Motor neuron (in vitro differentiated cells): ENCODE measurements at regions not wholly inside any gene's neighbourhood (a gene's known extent, or its start where the extent isn't known, plus 50 kb on each side); places are given as distances from the start of the nearest gene placed in this dataset.
A peak's percentile ranks its signal among the peaks of the same experiment; 100 is the strongest.

Source experiments
- ATAC-seq, 8 experiments: fragments of 200-7000 bp; cut with Tn5 transposase; replicated peaks in 6 of 8; 2 replicates each; pipeline ENCODE4 v1.8.0; 2021; ENCODE audit warnings: mild to moderate bottlenecking in 8 of 8, moderate library complexity in 8 of 8
- H3K27ac ChIP-seq, 2 donors: fragments of 250-450 bp; sonication (Bioruptor Pico); 2 replicates each; pipeline ENCODE4 v1.9.0; 2021; ENCODE audit warnings: antibody characterized with exemption in 2 of 2, mild to moderate bottlenecking in 2 of 2, moderate library complexity in 1 of 2
- H3K4me1 ChIP-seq, 2 donors: fragments of 250-450 bp; sonication (Bioruptor Pico); replicated peaks in 1 of 2; 2 replicates each; pipeline ENCODE4 v1.6.1; 2021; ENCODE audit warnings: antibody characterized with exemption in 2 of 2, mild to moderate bottlenecking in 2 of 2, moderate library complexity in 1 of 2
- H3K4me3 ChIP-seq, 5 donors: fragments of 250-450 bp; sonication (Bioruptor Pico); 2 replicates each; pipeline ENCODE4 v1.9.0; 2021; ENCODE audit warnings: antibody characterized with exemption in 5 of 5, mild to moderate bottlenecking in 5 of 5, moderate library complexity in 4 of 5
- WGBS, 10 experiments: fragments of 450-650 bp; shearing (Covaris generic); methylation state at CpG; one replicate each; pipeline ENCODE4 v1.0.0; 2022; 5-methylcytosine and 5-hydroxymethylcytosine counted together
- in situ Hi-C, 9 experiments: fragments of 400-800 bp; cut with MboI; loops; one replicate each; pipeline ENCODE4 v1.15.0; 2021; ENCODE audit warnings: low sequenced_read_pairs in 9 of 9, low pct_unique_long_range_greater_than_20kb in 2 of 9; ENCODE audit not compliant: unreplicated experiment in 9 of 9

DNA sequence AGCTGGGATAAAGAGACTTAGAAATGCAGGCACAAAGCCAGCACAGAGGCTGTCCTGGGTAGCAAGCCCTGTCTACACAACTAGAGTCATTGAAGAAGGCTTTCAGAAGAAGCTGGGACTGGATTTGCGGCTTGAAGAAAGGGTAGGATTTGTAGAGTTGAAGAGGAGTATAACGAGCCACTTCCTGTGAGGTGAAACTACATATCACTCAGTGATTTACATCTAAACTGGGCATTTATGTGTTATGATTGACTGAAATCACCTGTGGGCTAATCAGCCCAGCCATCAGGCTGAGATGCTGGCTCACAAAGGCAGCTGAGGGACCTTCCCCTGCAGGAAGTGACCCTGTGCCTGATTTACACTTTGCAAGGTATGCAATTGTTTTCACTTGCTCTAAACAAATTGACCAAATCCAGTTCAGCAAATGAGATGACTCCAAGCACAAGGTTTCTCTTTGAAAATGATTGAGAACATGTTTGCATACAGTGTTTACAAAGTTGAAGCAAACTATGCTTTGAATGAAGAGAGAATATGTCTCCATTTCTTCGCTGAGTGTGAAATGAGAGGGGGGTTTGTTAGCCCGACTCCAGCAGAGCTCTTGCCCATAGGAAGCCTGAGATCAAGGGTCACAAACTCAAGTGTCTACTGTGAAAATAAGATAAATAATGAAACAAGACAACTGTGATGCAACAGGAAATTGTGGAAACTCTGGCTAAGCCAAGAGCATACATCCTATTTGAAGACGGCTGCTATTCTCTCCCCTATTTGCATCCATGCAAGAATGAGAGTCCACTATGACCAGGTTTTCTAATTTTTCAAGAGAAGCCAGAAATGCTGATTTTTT is 69.3 kb upstream of the HK2 start:
- H3K27ac ChIP-seq = no peak overlapping the region
- in situ Hi-C loops = no loop called here
- no peak overlapping the region for H3K4me3 ChIP-seq
- WGBS, 10 experiments = 43 to 93% (median 72%) methylated on average over 1 to 5 of the region's 5 CpGs
- peaks cover 0 to 3% of the 10 kb centered on the region in 2 donors for H3K4me1 ChIP-seq
- ATAC-seq = peak in 1 of 8 experiments; percentile 49

DNA sequence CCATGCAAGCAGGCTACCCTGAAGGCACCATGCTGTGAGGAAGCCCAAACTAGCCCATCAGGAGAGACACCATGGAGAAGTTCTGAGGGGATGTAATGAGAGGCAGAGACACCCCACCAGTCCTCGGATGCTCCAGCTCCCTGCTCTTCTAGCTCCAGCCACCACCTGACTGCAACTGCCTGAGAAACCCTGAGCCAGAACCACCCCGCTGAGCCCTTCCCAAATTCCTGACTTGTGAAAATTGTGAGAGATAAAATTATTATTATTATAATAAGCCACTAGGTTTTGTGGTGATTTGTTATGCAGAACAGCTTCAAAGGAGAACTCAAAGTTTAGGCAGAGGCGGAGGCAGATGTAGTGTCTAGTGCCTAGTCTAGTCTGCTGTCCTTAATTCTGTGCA is 67.1 kb upstream of the HK2 start:
- H3K4me3 ChIP-seq = no peak overlapping the region
- no peak overlapping the region for H3K27ac ChIP-seq
- ATAC-seq = no peak
- peaks cover 0 to 3% of the 10 kb centered on the region in 2 donors for H3K4me1 ChIP-seq
- in situ Hi-C loops = no loop called here
- 50 to 100% (median 86%) methylated on average over 1 to 3 of the region's 3 CpGs; no CpG with 5 or more reads in 5 of the 10 experiments for WGBS, 10 experiments

DNA sequence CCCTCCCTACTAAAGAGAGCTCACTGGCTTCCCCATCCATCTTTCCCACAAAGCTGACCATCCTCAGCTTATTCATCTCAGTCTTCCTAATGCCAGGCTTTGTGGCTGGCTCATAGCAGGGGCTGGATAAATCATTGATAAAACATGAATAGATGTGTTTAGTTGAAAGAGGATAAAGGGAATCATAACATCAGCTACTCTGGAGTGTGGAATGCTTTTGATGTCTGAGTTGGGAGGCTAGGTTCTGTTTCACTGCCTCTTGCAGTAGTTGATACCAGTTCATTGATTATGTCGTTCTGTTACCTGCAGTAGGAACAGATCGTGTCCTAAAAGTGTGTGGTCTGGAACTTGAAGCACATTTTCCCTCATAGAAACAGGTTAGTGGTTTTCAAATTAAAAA is 66.3 kb upstream of the HK2 start:
- in situ Hi-C loops = no loop called here
- no peak for ATAC-seq
- H3K4me1 ChIP-seq = peaks cover 0 to 3% of the 10 kb centered on the region in 2 donors
- 0 to 67% (median 33%) methylated on average over 1 to 2 of the region's 2 CpGs; no CpG with 5 or more reads in 2 of the 10 experiments for WGBS, 10 experiments
- no peak overlapping the region for H3K4me3 ChIP-seq
- H3K27ac ChIP-seq = no peak overlapping the region

DNA sequence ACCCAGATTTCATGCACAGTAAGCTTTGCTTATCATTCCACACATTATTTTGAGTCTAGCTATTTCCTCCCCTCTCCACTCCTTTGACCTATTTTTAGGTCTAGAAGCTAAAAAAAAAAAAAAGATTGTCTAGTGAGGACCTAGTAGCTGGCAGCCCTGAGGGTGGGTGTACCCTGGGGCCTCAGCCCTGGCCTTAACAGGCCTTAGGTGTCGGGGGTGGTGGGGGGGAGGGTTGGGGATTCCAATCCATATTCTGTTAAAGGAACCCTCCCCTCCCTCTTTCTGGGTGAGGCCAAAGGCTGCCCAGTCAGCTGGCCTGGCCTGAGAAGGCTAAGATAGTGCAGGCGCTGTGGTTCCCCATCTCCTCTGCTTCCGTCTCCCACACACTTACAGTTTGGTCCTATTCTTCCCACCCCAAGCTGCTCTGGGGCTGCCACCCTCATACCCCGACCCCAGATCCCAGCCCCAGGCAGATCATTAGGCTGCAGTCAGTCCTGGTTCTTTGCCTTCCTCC is 65.5 kb upstream of the HK2 start:
- in situ Hi-C loops = no loop called here
- Histone ChIP-seq H3K27ac (no peak overlapping the region), H3K4me3 (no peak overlapping the region), H3K4me1 (peaks cover 0 to 3% of the 10 kb centered on the region in 2 donors)
- peak in 1 of 8 experiments; percentile 42 for ATAC-seq
- WGBS, 10 experiments = 90 to 100% methylated on average over 1 to 2 of the region's 4 CpGs; no CpG with 5 or more reads in 8 of the 10 experiments

DNA sequence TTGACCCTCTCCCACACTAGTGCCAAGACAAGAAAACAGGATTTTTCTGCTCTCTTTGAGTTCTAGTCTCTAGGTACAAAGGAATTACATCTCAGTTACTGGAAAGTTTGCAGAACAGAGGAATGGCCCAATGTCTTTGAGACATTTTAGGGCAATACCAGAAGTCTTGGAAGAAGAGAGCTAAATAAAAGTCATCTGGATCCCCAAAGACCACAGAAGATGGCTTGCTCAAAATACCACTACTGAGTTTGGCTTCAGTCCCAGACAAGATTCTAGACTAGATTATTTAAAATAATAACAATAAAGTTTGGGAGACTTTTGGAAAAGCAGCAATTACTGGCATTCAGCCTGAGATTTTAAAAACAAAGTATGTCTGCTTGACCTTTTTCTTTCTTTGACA is 61.9 kb upstream of the HK2 start:
- ATAC-seq = no peak
- no peak overlapping the region for H3K4me3 ChIP-seq
- peaks cover under 1 to 6% of the 10 kb centered on the region in 2 donors for H3K4me1 ChIP-seq
- no peak overlapping the region for H3K27ac ChIP-seq
- in situ Hi-C loops = no loop called here

DNA sequence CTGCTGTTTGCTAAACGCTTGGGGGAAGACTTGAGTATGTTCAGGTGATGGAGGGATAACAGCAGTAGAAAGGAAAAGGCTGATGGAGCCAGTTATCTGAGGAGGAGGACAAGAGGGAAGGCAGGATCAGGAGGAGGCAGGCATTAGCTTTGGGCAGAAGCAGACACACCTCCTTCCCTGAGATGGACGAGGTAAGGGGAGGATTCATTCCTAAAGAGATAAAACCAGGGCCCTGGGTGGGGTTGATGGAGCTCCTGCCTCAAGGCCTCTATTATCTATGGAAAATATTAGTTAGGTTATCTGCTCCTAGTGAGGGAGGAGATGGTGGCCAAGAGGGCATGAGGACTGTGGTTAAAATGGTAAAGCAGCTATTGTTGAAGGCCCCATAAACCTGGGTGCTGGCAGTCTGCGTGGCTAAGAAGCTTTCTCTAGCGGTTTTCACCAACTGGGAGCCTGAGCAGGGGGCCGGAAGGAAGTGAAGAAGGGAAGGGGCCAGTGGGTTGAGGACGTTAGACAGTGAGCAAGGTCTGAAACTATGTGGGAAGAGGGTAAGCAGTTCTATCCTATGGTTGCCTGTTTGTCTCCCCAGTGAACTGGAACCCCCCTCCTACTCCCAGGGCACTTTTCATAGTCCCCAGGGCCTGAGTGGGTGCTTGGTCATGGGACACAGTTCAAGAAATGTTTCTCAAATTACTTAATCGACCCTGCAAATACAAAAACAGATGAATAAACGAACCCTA is 56.6 kb upstream of the HK2 start:
- ATAC-seq = no peak

DNA sequence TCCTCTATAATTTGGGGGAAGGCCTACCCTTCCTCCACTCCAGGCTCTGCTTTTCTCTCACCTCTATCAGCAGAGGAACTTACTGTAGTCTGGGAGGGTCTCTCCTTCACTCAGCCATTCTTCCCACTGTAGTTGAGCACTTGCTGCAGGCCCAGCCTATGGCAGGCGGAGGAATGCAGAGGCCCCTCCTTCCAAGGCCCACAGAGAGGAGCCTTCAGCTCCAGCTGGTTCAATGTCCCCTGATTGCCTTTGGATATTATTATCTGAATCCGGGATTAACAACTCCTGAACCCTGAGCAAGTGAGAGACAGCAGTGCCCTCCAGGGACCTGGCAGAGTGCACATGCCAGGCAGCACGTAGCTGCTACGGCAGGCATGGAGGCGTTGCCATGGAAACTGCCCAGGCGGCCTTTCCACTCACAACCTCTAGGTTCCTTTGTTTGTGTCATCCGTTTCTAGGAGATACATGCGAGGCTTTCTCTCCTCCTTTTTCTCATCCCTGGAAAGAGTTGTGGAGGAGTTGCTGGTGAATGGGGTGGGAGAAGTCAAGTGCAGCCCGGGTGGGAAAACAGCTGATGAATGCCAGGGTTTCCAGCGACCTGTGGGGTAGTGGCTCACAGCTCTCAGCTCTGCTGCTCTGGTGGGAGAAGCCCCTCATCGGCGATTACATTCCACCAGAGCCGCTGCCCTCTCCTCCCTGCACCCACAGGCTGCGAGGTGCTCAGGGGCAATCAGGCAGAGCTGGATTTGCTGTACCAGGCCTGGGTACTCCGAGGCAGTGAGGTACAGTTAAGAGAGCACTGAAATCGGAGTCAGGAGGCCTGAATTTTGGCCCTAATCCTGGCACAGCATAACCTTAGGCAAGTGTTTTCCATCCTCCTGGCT is 55.3 kb upstream of the HK2 start:
- ATAC-seq = peak; percentile 64 to 95 (median 91)
- in situ Hi-C loops = no loop called here
- 0 to 60% (median 17%) methylated on average over 1 to 5 of the region's 16 CpGs; no CpG with 5 or more reads in 3 of the 10 experiments for WGBS, 10 experiments
- H3K4me1 ChIP-seq = peaks cover 27 to 28% of the 10 kb centered on the region in 2 donors
- no peak overlapping the region for H3K4me3 ChIP-seq
- peak overlapping the region; percentile 14 to 53 for H3K27ac ChIP-seq

More for the DNA sequence above, 56.6 kb upstream of the HK2 start:
- Histone ChIP-seq H3K4me3 (no peak overlapping the region), H3K27ac (peak overlapping the region; percentile 14 to 46), H3K4me1 (peaks cover 27 to 28% of the 10 kb centered on the region in 2 donors)
- 63 to 94% (median 75%) methylated on average over 2 to 8 of the region's 8 CpGs; no CpG with 5 or more reads in 2 of the 10 experiments for WGBS, 10 experiments
- in situ Hi-C loops = no loop called here

DNA sequence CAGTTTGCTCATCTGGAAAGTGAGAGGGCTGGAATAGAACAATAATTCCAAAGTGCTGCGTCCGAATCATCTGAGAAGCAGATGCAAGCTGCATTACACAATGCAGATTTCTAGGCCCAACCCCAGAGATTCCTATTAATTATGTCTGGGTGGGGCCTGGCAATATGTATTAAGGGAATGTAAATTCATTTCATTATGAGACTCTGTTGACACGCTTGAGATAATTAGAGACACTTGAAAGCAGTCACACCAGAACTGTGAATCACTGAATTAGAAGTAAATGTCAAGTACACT is 54.7 kb upstream of the HK2 start:
- 0 to 100% (median 60%) methylated on average over 1 to 3 of the region's 3 CpGs; no CpG with 5 or more reads in 3 of the 10 experiments for WGBS, 10 experiments
- no peak overlapping the region for H3K4me3 ChIP-seq
- H3K4me1 ChIP-seq = peaks cover 27 to 28% of the 10 kb centered on the region in 2 donors
- H3K27ac ChIP-seq = no peak overlapping the region
- in situ Hi-C loops = no loop called here
- ATAC-seq = peak in 2 of 8 experiments; percentile 55 to 77

DNA sequence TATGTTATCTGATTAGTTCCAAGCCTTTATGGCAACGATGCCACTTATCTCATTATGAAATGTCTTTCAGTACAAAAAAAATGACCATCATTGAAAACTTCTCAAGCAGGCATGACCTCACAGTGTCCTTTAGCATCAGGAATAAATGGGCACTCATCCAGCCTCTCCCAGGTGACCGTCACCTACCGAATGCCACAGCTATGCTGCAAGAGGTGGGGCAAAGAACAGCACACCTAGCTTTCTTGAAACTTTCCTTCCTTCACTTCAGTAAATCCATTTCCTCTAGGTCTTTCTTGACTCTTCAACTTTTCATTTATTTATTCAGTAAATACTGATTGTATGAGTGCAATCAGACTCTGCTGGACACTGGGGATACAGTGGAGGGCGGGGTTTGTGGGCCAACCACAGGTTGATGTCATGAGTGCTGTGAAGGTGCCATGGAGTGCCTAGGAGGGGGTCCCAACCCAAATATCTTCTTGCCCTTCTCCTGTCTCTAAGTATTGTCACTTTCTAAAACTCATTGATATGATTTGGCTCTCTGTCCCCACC is 54.3 kb upstream of the HK2 start:
- no peak for ATAC-seq
- Histone ChIP-seq H3K4me1 (peaks cover 27 to 28% of the 10 kb centered on the region in 2 donors), H3K27ac (no peak overlapping the region), H3K4me3 (no peak overlapping the region)
- in situ Hi-C loops = no loop called here
- 34 to 100% (median 56%) methylated on average over 1 to 4 of the region's 4 CpGs; no CpG with 5 or more reads in 2 of the 10 experiments for WGBS, 10 experiments
